T1000 (cell line): ENCODE measurements at regions not wholly inside any gene's neighbourhood (a gene's known extent, or its start where the extent isn't known, plus 50 kb on each side); places are given as distances from the start of the nearest gene placed in this dataset.
A peak's percentile ranks its signal among the peaks of the same experiment; 100 is the strongest.

Experiments
- DNase-seq: peaks from one replicate; lab custom pipeline; 2025; ENCODE audit warnings: mixed read lengths; lab: John Stamatoyannopoulos, UW

DNA sequence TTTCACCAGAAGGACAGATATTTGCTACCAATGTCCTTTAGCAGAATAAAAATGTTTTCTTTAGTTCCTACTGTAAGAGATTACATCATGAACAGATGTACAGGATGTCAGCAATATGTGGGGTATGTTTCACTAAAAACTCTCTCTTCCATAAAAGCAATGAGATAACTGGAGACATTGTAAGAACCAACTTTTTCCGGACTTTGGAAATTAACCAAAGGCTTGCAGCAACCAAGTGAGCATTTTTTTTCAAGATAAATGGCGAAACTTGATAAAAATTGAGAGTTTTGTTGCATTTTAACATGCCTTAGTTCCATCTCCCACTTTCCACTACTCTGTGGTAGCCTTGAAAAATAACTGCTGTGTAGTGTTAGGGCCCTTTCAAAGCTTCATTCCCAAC, 429.8 kb upstream of the CDH2 start:
- no peak for DNase-seq

DNA sequence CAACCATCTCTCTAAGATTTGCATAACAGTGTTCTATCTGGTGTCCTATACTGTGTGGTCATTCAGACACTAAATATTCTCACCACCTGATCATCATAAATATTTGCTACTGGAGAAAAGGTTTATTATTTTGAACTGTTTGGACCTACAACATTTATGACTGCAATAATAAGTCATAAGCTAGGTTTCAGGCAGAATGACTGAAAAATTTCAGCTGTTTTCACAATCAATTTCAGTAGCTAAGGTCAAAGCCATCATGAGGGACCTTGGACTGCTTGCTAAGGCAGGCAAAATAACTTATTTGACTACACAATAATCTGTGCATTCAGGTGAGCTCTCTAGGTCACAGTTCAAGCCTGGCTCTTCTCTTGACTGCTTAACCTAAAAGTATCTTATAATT, 425.5 kb upstream of the CDH2 start:
- no peak for DNase-seq

DNA sequence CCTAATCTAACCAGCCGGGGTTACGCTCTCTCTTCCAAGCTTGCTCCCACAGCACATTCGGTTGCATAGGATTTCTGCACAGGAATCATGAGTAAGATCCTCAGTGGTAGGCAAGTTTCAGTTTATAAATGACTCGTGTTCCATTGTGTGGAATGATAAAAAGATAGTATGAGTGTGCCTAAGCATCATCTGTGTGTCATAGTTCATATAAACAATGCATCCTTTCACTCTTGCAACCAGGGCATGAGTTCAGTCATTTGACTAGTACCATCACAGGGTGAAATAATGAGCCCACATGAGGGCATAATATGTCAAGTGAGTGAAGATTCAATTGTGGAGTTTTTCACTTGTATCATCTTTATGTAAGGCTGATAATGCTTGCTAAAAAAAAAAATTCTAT, 417.1 kb upstream of the CDH2 start:
- DNase-seq, result no peak

DNA sequence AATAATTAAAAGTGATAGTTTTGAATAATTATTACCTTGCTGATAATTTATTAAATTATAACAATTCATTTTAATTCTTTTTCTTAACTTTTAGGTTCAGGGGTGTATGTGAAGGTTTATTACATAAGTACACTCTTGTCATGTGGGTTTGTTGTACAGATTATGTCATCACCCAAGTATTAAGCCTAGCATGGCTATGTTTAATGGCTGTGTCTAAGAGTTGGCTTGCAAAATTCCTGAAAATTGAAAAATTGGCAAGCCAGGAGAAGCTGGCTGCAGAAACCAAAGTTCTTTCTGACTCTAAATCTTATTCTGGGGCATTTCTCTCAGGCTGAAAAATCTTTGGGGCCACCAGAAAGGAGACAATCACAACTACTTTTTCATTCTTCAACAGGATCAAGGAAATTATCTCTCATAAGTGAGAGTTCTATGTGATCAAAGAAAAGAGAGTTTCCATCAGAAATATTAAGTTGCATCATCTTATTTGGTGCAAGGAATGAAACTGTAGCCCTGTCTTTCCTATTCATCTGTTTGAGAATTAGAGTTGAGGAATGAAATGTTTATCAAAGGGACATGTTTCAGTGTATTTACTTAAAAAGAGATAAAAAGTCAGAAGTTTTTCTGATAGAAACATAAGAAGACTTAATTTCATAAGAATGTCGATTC, 412.1 kb upstream of the CDH2 start:
- no peak for DNase-seq

DNA sequence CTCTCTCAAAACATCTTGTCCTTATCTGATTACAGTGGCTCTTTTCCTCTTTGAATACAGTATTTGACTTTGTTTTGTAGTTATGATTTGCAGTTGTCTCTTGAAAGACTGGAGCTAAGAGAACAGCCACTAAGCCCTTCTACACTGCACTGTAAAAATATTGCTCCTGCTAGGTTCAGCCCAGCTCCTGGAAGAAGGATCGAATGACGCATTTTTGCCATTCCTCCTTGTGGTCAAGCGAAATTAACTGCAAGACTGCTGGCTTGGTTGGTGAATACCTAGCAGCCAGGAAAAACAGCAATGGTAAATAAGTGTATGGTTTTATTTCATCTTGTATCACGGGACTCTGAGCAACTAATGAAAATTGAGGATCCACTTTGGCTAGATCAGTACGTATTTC, 407.8 kb upstream of the CDH2 start:
- DNase-seq, result peak; percentile 24

DNA sequence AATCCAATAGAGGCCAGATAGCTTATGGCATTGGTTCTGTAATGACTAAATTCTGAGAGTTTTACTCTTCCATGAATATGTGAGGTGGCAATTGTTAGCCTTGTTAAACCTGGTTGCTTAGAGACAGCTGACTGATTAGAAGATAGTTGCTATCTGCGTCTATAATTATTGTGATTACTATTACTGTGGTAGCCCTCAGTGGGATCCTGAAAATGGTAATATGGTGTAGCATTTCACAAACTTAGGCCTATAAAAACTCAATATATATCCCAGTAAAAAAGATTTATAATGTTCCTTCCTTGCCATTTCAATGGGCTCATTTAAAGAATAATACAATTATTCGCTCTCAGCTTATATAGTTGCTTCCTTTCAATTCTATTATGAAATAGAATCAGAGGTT, 405.8 kb upstream of the CDH2 start:
- DNase-seq, result no peak

DNA sequence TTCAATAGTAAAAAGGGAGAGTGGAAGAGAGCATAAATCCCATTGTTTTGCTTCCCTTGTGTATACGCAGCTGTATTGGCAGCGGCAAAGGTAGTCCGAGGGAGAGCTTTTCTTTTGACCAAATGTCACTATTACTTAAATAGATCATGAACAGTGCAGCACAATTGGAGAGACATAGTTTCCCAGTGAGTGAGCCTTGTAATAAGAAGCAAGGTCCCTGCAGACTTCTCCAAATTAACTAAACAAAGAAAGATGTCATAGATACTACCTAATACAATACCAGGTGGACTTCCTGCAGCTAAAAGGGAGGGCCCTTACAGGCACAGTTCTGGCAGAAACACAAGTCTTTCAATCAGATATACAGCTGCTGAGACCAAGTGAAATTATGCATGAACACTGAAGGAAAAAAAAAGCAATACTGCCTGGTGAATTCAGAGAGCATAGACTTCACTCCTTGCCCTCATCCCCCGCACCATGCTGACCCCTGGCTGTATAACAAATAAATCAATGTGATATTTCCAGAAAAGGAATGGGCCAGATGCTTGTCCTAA, 404.7 kb upstream of the CDH2 start:
- peak; percentile 19 for DNase-seq

DNA sequence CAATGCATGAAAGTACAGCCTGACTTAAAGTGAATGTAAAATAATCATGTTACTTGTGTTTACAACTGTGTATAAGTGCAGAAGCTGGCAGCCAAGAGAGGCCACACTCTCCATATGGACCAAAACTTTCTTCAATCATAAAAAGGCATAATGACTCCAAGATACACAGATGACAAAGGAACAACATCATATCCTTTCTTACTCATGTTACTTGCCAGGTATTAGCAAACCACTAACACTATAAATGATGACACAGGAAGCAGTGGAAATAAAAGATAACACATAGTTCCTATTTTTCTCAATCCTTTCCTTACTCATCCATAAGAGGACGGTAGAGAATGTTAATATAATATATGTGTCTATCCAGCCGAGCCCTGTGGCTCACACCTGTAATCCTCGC, 400.0 kb upstream of the CDH2 start:
- DNase-seq, result no peak

DNA sequence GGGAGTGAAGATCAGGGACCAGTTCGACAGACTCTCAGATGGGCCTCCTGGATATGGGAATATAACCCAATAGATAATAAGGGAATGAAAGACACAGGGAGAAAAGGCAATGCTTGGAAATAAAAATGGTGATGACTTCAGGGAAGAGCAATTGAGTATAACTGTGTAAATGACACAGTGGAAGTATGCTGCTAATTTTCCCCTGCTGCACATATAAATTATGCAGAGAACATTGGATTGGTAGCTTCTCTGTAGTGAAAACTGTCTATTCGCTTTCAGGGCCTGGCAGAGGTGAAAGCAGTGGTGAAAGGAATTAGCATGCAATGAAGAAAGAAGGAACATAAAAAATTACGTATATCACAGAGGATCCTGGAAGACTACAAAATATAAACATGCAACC, 398.2 kb upstream of the CDH2 start:
- DNase-seq, result no peak

DNA sequence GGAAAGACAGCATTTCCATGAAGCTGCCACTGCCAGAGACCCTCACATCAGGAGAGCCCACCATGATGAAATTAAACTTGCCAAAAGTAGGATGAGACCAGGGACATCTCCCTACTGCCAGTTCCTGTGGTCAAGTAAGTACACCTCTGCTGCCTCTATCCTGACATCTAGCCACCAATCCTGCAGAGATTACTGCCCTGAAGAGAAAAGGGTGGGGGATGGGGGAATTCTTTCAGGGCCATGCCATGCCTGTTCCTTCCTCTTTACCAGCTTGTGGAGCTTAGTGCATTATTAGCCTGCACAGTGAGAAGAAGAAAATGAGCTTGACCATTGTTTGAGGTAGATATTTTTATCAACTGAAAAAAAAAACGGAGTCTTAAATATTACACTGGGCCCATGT, 397.2 kb upstream of the CDH2 start:
- no peak for DNase-seq

DNA sequence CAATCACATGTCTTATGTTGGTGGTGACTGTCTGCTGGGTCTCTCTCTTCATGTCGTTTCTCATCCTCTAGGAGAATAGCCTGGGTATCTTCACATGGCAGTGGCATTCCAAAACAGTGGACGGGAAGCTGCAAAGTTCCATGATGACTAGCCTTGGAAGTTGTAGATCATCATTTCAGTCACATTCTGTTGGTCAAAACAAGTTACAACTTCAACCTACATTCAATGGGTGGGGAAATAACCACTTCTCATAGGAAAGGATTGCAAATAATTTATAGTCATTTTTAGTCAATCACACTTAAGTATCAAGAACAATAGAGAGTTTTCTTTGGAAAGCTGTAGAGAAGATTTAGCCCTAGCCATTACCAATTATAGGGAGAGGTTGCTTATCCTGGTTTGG, 395.0 kb upstream of the CDH2 start:
- DNase-seq, result no peak

DNA sequence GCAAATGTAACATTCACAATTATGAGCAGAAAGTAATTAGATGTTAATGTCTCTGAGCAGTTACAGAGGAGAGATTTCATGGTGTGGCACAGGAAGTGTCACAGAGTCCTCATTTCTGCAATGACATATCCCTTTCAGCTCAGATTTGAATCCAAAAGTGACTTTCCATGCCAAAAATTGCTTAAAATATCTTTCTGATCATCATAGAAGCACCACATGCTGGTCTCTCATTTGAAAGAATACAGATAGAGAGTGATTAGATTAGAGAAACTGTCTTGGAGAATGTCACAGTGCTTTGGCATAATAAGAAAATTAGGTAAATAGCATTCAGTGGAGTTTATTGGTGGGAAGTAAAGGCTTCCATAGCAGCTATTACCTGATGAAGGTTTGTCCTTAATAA, 383.4 kb upstream of the CDH2 start:
- no peak for DNase-seq

DNA sequence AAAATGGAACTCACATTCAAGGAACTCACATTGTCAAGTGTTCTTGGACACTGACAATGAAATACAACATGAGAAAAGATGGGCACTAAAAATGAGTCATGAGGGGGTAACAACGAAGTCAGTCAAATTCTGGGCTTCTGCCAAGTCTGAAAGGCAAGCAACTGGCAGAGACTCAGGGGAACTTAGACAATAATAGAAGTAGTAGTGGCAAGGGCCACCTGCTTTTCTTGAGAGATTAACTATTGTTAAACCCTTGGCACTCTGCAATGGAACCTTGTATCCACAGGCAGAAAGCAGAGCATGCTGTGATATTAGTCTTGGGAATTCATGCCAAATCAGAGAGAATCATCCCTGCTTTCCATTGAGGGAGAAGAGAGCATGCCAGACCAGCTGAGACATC, 382.6 kb upstream of the CDH2 start:
- DNase-seq, result no peak

DNA sequence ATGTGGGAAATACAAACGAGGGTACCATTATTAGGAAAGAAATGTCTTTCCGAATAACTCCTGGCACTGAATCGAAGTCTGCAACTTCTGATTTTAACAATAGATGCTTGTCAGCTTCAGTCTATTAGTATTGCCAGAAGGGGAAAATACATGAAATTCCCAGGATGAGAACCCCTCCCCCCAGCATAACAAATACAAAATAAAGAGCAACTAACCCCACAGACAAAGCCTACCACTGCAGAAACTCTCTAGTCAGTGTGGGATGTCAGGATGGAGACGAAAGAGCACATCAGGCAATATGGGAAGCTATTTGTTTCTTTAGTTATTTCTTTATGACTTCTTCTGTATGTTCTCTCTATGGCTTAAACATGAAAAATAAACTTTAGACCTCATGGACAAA, 365.0 kb upstream of the CDH2 start:
- DNase-seq, result no peak

DNA sequence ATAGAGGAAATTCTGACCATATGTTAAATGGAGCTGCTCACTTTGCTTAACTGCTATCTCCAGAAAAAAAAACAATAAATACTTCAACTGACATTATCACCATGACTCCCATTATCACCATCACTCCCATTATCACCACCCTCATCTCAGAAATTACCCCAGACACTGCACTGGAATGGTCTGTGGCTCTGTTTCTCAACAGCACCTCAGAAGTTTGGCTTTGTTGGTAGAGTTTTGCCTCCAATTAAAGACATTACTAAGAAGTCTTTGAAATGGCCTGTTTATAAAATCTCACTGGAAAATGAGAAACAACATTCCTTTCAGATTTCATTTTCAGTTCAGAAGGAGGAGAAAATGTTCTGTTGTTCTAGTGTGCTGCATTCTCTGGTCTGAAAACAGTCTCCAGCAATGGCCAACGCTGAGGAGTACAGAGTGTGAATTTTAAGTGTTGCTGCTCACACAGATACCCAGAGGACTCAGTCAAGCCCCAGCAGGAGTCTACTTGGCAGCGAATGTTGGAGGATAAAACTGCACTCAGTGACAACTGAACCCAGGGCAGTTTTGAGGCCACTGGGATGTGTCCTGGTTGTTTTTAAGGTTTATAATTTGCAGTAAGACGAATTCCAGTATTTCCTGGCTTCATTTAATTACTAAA, 364.5 kb upstream of the CDH2 start:
- DNase-seq, result no peak

DNA sequence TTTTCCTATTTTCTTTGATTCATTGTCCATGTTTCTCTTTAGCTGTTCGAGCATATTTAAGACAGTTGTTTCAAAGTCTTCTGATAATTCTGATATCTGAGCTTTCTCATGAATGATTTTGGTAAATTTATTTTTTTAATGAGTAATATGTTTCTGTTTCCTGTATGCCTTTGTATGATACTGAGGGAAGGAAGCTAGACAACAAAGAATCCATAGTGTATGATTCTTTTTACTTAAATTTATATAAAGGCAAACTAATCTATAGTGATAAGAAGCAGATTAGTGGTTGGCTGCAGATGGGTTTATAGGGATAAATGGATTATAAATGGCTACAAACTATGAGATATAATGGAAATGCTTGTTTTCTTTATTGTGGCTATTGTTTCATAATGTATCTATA, 352.7 kb upstream of the CDH2 start:
- no peak for DNase-seq

DNA sequence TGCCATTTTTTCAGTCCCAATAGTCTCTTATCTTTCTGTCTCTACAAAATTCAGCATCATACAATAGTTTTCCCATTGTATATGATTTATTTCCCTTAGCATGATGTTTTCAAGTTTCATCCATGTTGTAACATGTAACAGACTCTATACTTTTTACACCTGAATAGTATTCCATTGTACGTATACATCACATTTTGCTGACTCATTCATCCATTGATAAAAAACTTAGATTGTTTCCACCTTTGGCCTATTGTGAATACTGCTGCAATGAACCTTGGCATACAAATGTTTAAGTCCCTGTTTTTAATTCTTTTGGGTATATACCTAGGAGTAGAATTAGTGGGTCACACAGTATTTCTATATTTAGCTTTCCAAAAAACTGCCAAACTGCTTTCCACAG, 349.3 kb upstream of the CDH2 start:
- DNase-seq, result no peak

DNA sequence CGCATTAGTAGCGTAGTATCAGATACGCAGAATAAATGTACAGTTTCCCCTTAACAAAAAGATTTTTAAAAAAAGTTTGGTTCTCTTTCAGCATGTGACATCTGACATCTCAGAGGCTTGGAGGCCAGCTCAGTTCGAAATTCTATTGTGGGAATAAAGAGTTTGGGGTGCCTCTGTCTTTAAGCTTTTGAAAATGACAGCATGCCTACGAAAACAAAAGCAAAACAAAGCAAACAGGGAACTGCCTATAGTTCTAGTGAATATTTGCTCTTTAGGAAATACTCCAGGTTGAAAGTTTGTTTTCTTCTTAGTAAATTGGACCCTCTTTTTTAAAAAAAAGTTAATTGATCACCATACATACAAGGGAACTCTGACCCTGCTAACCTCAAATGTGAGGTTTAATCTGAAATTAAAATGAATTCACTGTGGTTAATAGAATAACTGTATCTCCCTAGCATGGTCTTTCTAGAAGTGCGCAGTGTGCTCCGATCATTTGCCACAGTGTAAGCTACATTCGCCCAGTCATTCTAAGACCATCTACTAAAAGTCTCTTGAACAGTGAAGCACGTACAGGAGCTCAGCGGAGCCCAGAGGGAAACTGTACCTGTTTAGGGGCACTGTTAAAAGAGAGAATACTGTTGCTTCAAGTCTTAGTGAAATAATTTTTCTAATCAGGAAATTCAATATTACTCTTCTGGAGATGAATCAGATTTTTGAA, 347.0 kb upstream of the CDH2 start:
- no peak for DNase-seq

DNA sequence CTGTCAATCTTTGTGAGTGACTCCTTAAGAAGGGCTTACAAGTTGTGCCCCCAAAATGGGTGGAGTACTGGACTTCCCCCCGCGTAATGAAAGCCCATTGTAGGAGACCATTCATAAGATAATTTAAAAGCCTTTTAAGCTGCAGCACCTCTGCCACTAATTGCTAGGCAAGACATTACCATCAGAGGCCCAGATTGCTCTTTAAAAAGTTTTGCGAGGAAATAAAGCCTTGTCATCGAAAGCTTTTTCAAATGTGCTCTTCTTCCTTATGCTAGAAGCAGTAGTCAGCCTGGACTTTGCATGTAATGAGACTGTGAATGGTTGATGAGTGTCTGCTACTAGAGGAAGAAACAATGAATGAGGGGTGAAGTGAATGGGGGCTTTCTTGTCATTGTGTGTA, 345.3 kb upstream of the CDH2 start:
- DNase-seq, result no peak

DNA sequence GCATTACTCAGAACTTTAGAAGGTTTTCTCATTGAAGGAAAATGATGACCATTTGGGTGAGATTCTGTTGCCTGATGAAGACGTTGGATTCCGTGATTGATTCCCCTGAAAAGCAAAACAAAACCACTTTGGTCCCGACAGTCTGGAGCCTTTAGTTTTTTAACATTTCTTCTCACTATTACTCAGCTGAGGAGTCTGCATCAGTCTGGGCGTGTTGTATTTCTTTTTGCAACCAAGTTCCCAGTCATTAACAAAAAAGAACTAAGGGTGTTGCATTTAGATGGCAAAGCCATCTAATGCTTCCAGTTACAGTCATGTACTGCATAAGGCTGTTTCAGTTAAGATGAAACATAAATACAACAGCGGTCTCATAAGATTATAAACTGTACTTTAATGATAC, 343.1 kb upstream of the CDH2 start:
- no peak for DNase-seq

DNA sequence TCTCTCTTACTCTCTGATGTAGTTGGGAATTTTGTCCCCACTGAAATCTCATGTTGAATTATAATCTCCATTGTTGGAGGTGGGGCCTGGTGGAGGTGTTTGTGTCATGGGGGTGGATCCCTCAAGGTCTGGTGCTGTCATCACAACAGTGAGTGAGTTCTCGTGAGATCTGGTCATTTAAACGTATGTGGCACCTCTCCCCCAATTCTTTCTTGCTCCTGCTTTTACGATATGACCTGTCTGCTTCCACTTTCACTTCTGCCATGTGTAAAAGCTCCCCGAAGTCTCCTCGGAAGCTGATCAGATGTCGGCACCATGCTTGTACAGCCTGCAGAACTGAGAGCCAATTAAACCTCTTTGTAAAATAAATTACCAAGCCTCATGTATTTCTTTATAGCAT, 337.8 kb upstream of the CDH2 start:
- DNase-seq, result no peak

DNA sequence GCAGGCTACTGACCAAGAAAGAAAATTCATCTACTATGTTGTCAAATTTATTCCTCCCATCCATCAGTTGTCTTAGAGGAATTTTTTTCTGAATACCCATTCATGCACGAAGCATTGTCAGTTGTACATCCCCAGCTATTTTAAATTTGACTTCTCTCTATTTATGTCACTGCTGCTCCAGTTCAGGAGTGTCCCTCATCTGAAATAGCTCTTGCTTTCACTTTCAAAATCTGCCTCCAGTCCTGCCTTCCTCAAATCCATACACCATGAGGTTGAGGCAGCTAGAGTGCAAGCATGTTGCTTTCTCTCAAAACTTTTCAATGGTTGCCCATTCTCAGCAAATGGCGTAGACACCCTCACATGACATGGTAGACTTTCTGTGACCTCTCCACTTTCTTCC, 335.4 kb upstream of the CDH2 start:
- no peak for DNase-seq

DNA sequence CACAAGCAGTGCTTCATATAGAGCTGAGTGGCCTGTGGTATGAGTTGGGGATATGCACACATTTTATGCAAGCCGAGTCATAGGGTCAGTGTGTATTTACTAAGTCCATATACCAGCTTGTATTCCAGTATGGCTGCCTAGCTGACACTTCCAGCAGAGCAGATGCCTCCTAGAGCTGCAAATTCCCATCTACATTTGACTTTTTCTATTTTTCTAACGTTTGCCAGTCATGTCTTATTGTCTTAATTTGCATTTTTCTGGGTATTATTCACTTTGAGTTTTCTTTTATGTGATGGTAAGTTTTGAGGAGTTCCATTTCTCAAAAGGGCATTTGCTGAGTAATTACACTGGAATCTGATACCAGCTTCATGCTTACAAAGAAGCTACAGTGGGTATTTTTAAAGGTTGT, 334.5 kb upstream of the CDH2 start:
- no peak for DNase-seq
